HepG2 (cell line): ENCODE measurements at regions not wholly inside any gene's neighbourhood (a gene's known extent, or its start where the extent isn't known, plus 50 kb on each side); places are given as distances from the start of the nearest gene placed in this dataset.

Experiments used
- FOXK2 ChIP-seq: fragments of 450-650 bp; IDR thresholded peaks from 2 replicates; pipeline ENCODE4 v1.6.1; 2016
- MIXL1 ChIP-seq: IDR thresholded peaks from 2 replicates; pipeline ENCODE4 v1.6.1; 2016
- POLR2A ChIP-seq, 2 experiments: IDR thresholded peaks; 2 replicates each; pipeline ENCODE4 v1.6.1; 2011; ENCODE audit warnings: low read depth in 2 of 2, low read length in 2 of 2, mild to moderate bottlenecking in 1 of 2, moderate library complexity in 1 of 2; ENCODE audit not compliant: insufficient read depth in 1 of 2
- ZZZ3 ChIP-seq: sonication (generic); formaldehyde crosslinking; IDR thresholded peaks from 2 replicates; pipeline ENCODE4 v1.4.0; 2020; ENCODE audit warnings: missing genetic modification reagents, mild to moderate bottlenecking, borderline replicate concordance
- TF ChIP-seq, protein P1 (sequence below): sonication (generic); formaldehyde crosslinking; IDR thresholded peaks from 2 replicates; pipeline ENCODE4 v1.5.0; 2020; ENCODE audit warnings: mild to moderate bottlenecking, missing genetic modification reagents, moderate library complexity
- TF ChIP-seq, protein P2 (sequence below): IDR thresholded peaks from 2 replicates; pipeline ENCODE4 v1.6.1; 2016; ENCODE audit warnings: missing biosample characterization, missing genetic modification reagents, low read depth
- TF ChIP-seq, protein P3 (sequence below): sonication (generic); formaldehyde crosslinking; IDR thresholded peaks from 2 replicates; pipeline ENCODE4 v1.4.0; 2020; ENCODE audit warnings: missing genetic modification reagents
- TF ChIP-seq, protein P4 (sequence below): sonication (generic); formaldehyde crosslinking; IDR thresholded peaks from 2 replicates; pipeline ENCODE4 v1.4.0; 2020; ENCODE audit warnings: missing genetic modification reagents

DNA sequence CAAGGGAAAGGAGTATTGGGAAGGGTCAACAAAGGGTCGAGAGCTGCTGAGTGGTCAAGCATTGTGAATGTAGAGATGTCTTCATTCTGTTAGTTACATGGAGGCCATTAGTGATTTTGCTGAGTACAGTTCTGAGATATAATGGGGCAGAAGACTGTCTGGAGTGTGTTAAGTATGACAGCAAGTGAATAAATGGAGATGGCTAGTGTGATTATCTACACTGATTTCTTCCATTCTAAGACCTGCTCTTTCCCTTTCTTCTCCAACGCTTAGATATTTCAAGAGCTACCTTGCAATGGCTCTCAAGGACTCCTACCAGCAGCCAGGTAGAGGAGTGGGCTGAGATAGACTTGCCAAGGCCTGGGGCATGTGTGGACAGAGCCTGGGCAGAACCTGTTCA is 216.5 kb downstream of the MFSD1 start:
- no peak for TF ChIP-seq FOXK2
- TF ChIP-seq, protein P1, sequence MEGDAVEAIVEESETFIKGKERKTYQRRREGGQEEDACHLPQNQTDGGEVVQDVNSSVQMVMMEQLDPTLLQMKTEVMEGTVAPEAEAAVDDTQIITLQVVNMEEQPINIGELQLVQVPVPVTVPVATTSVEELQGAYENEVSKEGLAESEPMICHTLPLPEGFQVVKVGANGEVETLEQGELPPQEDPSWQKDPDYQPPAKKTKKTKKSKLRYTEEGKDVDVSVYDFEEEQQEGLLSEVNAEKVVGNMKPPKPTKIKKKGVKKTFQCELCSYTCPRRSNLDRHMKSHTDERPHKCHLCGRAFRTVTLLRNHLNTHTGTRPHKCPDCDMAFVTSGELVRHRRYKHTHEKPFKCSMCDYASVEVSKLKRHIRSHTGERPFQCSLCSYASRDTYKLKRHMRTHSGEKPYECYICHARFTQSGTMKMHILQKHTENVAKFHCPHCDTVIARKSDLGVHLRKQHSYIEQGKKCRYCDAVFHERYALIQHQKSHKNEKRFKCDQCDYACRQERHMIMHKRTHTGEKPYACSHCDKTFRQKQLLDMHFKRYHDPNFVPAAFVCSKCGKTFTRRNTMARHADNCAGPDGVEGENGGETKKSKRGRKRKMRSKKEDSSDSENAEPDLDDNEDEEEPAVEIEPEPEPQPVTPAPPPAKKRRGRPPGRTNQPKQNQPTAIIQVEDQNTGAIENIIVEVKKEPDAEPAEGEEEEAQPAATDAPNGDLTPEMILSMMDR (CRISPR knock-in tag), result no peak
- no peak for TF ChIP-seq POLR2A (IDR thresholded peaks at IDR 0.05; ENCODE audit: insufficient read depth in 1 of 2, low read depth in 2 of 2, low read length in 2 of 2)
- TF ChIP-seq MIXL1 (CRISPR knock-in tag), result no peak
- TF ChIP-seq, protein P2, sequence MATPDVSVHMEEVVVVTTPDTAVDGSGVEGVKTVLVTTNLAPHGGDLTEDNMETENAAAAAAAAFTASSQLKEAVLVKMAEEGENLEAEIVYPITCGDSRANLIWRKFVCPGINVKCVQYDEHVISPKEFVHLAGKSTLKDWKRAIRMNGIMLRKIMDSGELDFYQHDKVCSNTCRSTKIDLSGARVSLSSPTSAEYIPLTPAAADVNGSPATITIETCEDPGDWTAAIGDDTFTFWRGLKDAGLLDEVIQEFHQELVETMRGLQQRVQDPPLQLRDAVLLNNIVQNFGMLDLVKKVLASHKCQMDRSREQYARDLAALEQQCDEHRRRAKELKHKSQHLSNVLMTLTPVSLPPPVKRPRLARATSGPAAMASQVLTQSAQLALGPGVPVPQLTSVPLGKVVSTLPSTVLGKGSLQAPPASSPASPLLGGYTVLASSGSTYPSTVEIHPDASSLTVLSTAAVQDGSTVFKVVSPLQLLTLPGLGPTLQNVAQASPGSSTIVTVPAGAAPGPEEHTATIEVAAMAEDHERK (CRISPR knock-in tag), result no peak
- TF ChIP-seq, protein P3, sequence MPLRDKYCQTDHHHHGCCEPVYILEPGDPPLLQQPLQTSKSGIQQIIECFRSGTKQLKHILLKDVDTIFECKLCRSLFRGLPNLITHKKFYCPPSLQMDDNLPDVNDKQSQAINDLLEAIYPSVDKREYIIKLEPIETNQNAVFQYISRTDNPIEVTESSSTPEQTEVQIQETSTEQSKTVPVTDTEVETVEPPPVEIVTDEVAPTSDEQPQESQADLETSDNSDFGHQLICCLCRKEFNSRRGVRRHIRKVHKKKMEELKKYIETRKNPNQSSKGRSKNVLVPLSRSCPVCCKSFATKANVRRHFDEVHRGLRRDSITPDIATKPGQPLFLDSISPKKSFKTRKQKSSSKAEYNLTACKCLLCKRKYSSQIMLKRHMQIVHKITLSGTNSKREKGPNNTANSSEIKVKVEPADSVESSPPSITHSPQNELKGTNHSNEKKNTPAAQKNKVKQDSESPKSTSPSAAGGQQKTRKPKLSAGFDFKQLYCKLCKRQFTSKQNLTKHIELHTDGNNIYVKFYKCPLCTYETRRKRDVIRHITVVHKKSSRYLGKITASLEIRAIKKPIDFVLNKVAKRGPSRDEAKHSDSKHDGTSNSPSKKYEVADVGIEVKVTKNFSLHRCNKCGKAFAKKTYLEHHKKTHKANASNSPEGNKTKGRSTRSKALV (CRISPR knock-in tag), result no peak
- TF ChIP-seq ZZZ3 (CRISPR knock-in tag), result no peak
- TF ChIP-seq, protein P4, sequence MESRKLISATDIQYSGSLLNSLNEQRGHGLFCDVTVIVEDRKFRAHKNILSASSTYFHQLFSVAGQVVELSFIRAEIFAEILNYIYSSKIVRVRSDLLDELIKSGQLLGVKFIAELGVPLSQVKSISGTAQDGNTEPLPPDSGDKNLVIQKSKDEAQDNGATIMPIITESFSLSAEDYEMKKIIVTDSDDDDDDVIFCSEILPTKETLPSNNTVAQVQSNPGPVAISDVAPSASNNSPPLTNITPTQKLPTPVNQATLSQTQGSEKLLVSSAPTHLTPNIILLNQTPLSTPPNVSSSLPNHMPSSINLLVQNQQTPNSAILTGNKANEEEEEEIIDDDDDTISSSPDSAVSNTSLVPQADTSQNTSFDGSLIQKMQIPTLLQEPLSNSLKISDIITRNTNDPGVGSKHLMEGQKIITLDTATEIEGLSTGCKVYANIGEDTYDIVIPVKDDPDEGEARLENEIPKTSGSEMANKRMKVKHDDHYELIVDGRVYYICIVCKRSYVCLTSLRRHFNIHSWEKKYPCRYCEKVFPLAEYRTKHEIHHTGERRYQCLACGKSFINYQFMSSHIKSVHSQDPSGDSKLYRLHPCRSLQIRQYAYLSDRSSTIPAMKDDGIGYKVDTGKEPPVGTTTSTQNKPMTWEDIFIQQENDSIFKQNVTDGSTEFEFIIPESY (CRISPR knock-in tag), result no peak
